Neural cell (in vitro differentiated cells): ENCODE measurements at regions not wholly inside any gene's neighbourhood (a gene's known extent, or its start where the extent isn't known, plus 50 kb on each side); places are given as distances from the start of the nearest gene placed in this dataset.
A peak's percentile ranks its signal among the peaks of the same experiment; 100 is the strongest.

ENCODE experiments used
- H2AFZ ChIP-seq: fragments of 200-600, 300-800 bp; sonication (generic), shearing (Covaris generic); 2 replicates; pipeline ENCODE4 v1.6.0; 2014; ENCODE audit warnings: low read depth, mild to moderate bottlenecking, antibody characterized with exemption, low read length, moderate library complexity
- H3F3A ChIP-seq: fragments of 200-600 bp; shearing (Covaris generic); 2 replicates; pipeline ENCODE4 v1.6.1; 2016; ENCODE audit warnings: mild to moderate bottlenecking, moderate library complexity, mixed read lengths, antibody characterized with exemption, low read length; ENCODE audit not compliant: insufficient read depth, poor library complexity, severe bottlenecking
- H3K27ac ChIP-seq: fragments of 200-600, 300-800 bp; sonication (generic), shearing (Covaris generic); 2 replicates; pipeline ENCODE4 v1.5.1; 2014; ENCODE audit warnings: mild to moderate bottlenecking, low read length, moderate library complexity
- H3K27me3 ChIP-seq: fragments of 300-800, 200-600 bp; sonication (generic), shearing (Covaris generic); 2 replicates; pipeline ENCODE4 v1.6.0; 2014; ENCODE audit warnings: mild to moderate bottlenecking, low read depth, low read length, moderate library complexity; ENCODE audit not compliant: insufficient read depth
- H3K36me3 ChIP-seq: fragments of 300-800, 200-600 bp; sonication (generic), shearing (Covaris generic); 2 replicates; pipeline ENCODE4 v1.5.1; 2014; ENCODE audit warnings: mild to moderate bottlenecking, antibody characterized with exemption, low read length, moderate library complexity; ENCODE audit not compliant: insufficient read depth
- H3K4me2 ChIP-seq: fragments of 300-800, 200-600 bp; sonication (generic), shearing (Covaris generic); 2 replicates; pipeline ENCODE4 v1.6.0; 2014; ENCODE audit warnings: mild to moderate bottlenecking, low read length
- H3K4me3 ChIP-seq: fragments of 300-800, 200-600 bp; sonication (generic), shearing (Covaris generic); 2 replicates; pipeline ENCODE4 v1.5.1; 2014; ENCODE audit warnings: mild to moderate bottlenecking, low read length, moderate library complexity
- H3K79me2 ChIP-seq: fragments of 200-600 bp; shearing (Covaris generic); replicated peaks from 2 replicates; pipeline ENCODE4 v1.6.0; 2014; ENCODE audit warnings: mild to moderate bottlenecking, low read length, moderate library complexity; ENCODE audit not compliant: insufficient read depth
- H3K9ac ChIP-seq: fragments of 300-800, 200-600 bp; sonication (generic), shearing (Covaris generic); 2 replicates; pipeline ENCODE4 v1.6.1; 2016; ENCODE audit warnings: mild to moderate bottlenecking, low read length, mixed read lengths
- H3K9me2 ChIP-seq: fragments of 200-600 bp; shearing (Covaris generic); 2 replicates; pipeline ENCODE4 v1.6.1; 2016; ENCODE audit warnings: mild to moderate bottlenecking, low read length, mixed read lengths; ENCODE audit not compliant: insufficient read depth
- H3K9me3 ChIP-seq: fragments of 200-600, 300-800 bp; sonication (generic), shearing (Covaris generic); 2 replicates; pipeline ENCODE4 v1.6.1; 2016; ENCODE audit warnings: mild to moderate bottlenecking, mixed run types, low read length, moderate library complexity, mixed read lengths
- H4K20me1 ChIP-seq: fragments of 200-600 bp; shearing (Covaris generic); 2 replicates; pipeline ENCODE4 v1.6.1; 2016; ENCODE audit warnings: mild to moderate bottlenecking, mixed run types; ENCODE audit not compliant: insufficient read depth
- EP300 ChIP-seq: fragments of 450-650 bp; conservative IDR thresholded peaks from 2 replicates; pipeline ENCODE4 v1.6.1; 2014; ENCODE audit warnings: antibody characterized with exemption, mild to moderate bottlenecking, moderate library complexity; ENCODE audit not compliant: poor library complexity, severe bottlenecking
- EZH2 ChIP-seq: fragments of 200-600, 300-800 bp; shearing (Covaris generic), sonication (generic); IDR thresholded peaks from 2 replicates; pipeline ENCODE4 v1.6.1; 2014; ENCODE audit warnings: antibody characterized with exemption, low read length, borderline replicate concordance, mild to moderate bottlenecking; ENCODE audit not compliant: insufficient read depth, poor library complexity, severe bottlenecking
- MXI1 ChIP-seq: fragments of 450-650 bp; conservative IDR thresholded peaks from 2 replicates; pipeline ENCODE4 v1.6.1; 2014; ENCODE audit warnings: antibody characterized with exemption, mild to moderate bottlenecking; ENCODE audit not compliant: poor library complexity, severe bottlenecking
- POLR2AphosphoS5 ChIP-seq: IDR thresholded peaks from 2 replicates; pipeline ENCODE4 v1.6.1; 2012
- RAD21 ChIP-seq: fragments of 450-650 bp; conservative IDR thresholded peaks from 2 replicates; pipeline ENCODE4 v1.6.1; 2014; ENCODE audit warnings: antibody characterized with exemption, mild to moderate bottlenecking, moderate library complexity
- SMC3 ChIP-seq: fragments of 450-650 bp; conservative IDR thresholded peaks from 2 replicates; pipeline ENCODE4 v1.6.1; 2014; ENCODE audit warnings: antibody characterized with exemption, mild to moderate bottlenecking, moderate library complexity; ENCODE audit not compliant: poor library complexity
- TAF1 ChIP-seq: IDR thresholded peaks from 2 replicates; pipeline ENCODE4 v1.6.1; 2012; ENCODE audit warnings: low read depth
- TF ChIP-seq, protein P1 (sequence below): IDR thresholded peaks from 2 replicates; pipeline ENCODE4 v1.6.1; 2012; ENCODE audit warnings: borderline replicate concordance
- TF ChIP-seq, protein P2 (sequence below): fragments of 450-650 bp; IDR thresholded peaks from 2 replicates; pipeline ENCODE4 v1.5.1; 2014; ENCODE audit warnings: antibody characterized with exemption, mild to moderate bottlenecking, moderate library complexity; ENCODE audit not compliant: poor library complexity, severe bottlenecking

DNA sequence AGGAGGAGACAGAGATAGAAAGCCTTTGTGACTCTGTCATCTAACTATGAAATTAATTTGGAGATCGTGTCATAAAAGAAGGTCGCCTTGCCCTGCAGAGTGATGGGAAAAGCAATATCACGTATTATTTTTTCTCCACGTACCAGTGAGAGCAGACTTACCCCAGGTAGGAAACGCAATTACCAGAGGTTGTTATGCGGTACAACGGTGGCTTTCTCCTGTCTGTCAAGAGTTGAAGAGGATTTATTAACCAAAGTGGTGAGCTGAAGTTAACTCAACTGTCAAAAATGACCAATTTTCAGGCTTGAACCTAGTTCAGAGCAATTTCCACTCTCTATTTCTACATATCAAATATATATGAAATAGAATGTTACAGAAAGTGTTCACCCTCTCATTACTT lies 282.6 kb upstream of the PFKP start:
- Histone ChIP-seq H4K20me1 (no peaks in the 10 kb centered on the region), H3K9me2 (no peaks in the 10 kb centered on the region), H3K79me2 (no peaks in the 10 kb centered on the region), H3F3A (no peaks in the 10 kb centered on the region), H3K9me3 (no peaks in the 10 kb centered on the region), H3K36me3 (no peaks in the 10 kb centered on the region), H3K27ac (peak overlapping the region; percentile 76), H3K9ac (no peak overlapping the region), H3K4me2 (no peak overlapping the region), H3K4me3 (no peak overlapping the region), H2AFZ (no peak overlapping the region), H3K27me3 (no peaks in the 10 kb centered on the region)
- TF ChIP-seq EP300 (peak; percentile 86), EZH2 (no peak), TAF1 (no peak), MXI1 (no peak), POLR2AphosphoS5 (peak; percentile 63)
- TF ChIP-seq, protein P1, sequence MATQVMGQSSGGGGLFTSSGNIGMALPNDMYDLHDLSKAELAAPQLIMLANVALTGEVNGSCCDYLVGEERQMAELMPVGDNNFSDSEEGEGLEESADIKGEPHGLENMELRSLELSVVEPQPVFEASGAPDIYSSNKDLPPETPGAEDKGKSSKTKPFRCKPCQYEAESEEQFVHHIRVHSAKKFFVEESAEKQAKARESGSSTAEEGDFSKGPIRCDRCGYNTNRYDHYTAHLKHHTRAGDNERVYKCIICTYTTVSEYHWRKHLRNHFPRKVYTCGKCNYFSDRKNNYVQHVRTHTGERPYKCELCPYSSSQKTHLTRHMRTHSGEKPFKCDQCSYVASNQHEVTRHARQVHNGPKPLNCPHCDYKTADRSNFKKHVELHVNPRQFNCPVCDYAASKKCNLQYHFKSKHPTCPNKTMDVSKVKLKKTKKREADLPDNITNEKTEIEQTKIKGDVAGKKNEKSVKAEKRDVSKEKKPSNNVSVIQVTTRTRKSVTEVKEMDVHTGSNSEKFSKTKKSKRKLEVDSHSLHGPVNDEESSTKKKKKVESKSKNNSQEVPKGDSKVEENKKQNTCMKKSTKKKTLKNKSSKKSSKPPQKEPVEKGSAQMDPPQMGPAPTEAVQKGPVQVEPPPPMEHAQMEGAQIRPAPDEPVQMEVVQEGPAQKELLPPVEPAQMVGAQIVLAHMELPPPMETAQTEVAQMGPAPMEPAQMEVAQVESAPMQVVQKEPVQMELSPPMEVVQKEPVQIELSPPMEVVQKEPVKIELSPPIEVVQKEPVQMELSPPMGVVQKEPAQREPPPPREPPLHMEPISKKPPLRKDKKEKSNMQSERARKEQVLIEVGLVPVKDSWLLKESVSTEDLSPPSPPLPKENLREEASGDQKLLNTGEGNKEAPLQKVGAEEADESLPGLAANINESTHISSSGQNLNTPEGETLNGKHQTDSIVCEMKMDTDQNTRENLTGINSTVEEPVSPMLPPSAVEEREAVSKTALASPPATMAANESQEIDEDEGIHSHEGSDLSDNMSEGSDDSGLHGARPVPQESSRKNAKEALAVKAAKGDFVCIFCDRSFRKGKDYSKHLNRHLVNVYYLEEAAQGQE, result no peak

DNA sequence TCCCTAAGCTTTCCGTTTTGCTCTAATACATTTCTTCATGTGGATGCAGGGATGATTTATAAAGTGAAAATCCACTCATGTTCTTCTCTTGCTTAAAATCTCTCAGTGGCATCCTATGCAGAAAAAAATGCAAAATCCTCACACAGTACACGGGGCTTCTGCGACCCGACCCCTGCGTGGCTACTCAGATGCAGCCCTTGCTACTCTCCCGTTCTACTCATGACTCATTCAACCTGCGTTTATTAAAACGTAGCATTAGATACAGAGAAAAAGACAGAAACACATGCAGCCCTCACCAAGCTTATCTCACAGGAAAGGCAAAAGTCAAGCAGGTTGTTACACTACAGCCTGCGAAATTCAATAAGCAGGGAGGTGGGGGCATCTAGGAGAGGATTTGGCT lies 284.4 kb upstream of the PFKP start:
- no peaks in the 10 kb centered on the region for H3K79me2 ChIP-seq
- H3K27me3 ChIP-seq, result no peaks in the 10 kb centered on the region
- no peak overlapping the region for H3K4me3 ChIP-seq
- H3K9me2 ChIP-seq, result no peaks in the 10 kb centered on the region
- TF ChIP-seq, protein P1, result no peak
- no peak for TF ChIP-seq EP300
- no peak for TF ChIP-seq MXI1
- TF ChIP-seq SMC3, result no peak
- TF ChIP-seq, protein P2, sequence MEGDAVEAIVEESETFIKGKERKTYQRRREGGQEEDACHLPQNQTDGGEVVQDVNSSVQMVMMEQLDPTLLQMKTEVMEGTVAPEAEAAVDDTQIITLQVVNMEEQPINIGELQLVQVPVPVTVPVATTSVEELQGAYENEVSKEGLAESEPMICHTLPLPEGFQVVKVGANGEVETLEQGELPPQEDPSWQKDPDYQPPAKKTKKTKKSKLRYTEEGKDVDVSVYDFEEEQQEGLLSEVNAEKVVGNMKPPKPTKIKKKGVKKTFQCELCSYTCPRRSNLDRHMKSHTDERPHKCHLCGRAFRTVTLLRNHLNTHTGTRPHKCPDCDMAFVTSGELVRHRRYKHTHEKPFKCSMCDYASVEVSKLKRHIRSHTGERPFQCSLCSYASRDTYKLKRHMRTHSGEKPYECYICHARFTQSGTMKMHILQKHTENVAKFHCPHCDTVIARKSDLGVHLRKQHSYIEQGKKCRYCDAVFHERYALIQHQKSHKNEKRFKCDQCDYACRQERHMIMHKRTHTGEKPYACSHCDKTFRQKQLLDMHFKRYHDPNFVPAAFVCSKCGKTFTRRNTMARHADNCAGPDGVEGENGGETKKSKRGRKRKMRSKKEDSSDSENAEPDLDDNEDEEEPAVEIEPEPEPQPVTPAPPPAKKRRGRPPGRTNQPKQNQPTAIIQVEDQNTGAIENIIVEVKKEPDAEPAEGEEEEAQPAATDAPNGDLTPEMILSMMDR, result no peak
- TF ChIP-seq RAD21, result no peak
- no peak for TF ChIP-seq EZH2
- no peak for TF ChIP-seq TAF1
- TF ChIP-seq POLR2AphosphoS5, result no peak
- no peaks in the 10 kb centered on the region for H4K20me1 ChIP-seq
- no peaks in the 10 kb centered on the region for H3F3A ChIP-seq
- no peaks in the 10 kb centered on the region for H3K9me3 ChIP-seq
- H3K9ac ChIP-seq, result no peak overlapping the region
- H3K36me3 ChIP-seq, result no peaks in the 10 kb centered on the region
- H2AFZ ChIP-seq, result no peak overlapping the region
- H3K4me2 ChIP-seq, result no peak overlapping the region
- H3K27ac ChIP-seq, result no peak overlapping the region
